ENCODE measurements at regions not wholly inside any gene's neighbourhood (a gene's known extent, or its start where the extent isn't known, plus 50 kb on each side); places are given as distances from the start of the nearest gene placed in this dataset.

DNA sequence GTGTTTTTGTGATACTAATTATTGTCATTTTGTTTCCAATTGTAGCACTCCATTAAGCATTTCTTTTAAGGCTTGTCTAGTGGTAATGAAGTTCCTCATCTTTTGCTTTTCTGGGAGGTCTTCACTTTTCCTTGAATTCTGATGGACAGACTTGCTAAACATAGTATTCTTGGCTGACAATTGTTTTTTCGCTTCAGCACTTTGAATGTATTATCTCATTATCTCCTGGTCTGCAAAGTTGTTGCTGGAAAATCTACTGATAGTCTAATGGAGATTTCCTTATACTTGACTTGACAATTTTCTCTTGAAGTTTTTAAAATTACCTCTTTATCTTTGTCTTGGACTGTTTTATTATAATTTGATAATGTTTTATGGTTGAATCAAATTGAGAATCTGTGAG, 147.5 kb downstream of the FAM174A start:
- TF ChIP-seq SIN3A (IDR thresholded peaks at IDR 0.05; ENCODE audit: borderline replicate concordance, insufficient read depth, low read length) (no peak), POLR2AphosphoS5 (IDR thresholded peaks at IDR 0.05; ENCODE audit: low read depth, low read length) (no peak)
- TF ChIP-seq, protein P1, sequence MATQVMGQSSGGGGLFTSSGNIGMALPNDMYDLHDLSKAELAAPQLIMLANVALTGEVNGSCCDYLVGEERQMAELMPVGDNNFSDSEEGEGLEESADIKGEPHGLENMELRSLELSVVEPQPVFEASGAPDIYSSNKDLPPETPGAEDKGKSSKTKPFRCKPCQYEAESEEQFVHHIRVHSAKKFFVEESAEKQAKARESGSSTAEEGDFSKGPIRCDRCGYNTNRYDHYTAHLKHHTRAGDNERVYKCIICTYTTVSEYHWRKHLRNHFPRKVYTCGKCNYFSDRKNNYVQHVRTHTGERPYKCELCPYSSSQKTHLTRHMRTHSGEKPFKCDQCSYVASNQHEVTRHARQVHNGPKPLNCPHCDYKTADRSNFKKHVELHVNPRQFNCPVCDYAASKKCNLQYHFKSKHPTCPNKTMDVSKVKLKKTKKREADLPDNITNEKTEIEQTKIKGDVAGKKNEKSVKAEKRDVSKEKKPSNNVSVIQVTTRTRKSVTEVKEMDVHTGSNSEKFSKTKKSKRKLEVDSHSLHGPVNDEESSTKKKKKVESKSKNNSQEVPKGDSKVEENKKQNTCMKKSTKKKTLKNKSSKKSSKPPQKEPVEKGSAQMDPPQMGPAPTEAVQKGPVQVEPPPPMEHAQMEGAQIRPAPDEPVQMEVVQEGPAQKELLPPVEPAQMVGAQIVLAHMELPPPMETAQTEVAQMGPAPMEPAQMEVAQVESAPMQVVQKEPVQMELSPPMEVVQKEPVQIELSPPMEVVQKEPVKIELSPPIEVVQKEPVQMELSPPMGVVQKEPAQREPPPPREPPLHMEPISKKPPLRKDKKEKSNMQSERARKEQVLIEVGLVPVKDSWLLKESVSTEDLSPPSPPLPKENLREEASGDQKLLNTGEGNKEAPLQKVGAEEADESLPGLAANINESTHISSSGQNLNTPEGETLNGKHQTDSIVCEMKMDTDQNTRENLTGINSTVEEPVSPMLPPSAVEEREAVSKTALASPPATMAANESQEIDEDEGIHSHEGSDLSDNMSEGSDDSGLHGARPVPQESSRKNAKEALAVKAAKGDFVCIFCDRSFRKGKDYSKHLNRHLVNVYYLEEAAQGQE (IDR thresholded peaks at IDR 0.05; ENCODE audit: insufficient read depth in 1 of 2, low read depth in 2 of 2, low read length in 2 of 2): no peak
